ENCODE measurements at regions not wholly inside any gene's neighbourhood (a gene's known extent, or its start where the extent isn't known, plus 50 kb on each side); places are given as distances from the start of the nearest gene placed in this dataset.

GRCh38 chr3:192026661-192027060, 565.7 kb downstream of the PYDC2 start:
- no peak overlapping the region for H3K27ac ChIP-seq
- H3K79me2 ChIP-seq (ENCODE audit: insufficient read depth): no peaks in the 10 kb centered on the region
- TF ChIP-seq EZH2phosphoT487 (IDR thresholded peaks at IDR 0.05; ENCODE audit: insufficient read depth, low read depth) (no peak), EZH2 (IDR thresholded peaks at IDR 0.05; ENCODE audit: insufficient read depth, poor library complexity, severe bottlenecking) (no peak)
- H3K4me3 ChIP-seq: no peak overlapping the region
- no peak overlapping the region for H2AFZ ChIP-seq
- no peak overlapping the region for H3K4me2 ChIP-seq (ENCODE audit: unreplicated experiment)
- H3K9ac ChIP-seq: no peak overlapping the region
- no peaks in the 10 kb centered on the region for H4K20me1 ChIP-seq (ENCODE audit: insufficient read depth)
- no peaks in the 10 kb centered on the region for H3K4me1 ChIP-seq (ENCODE audit: insufficient read depth)
- WGBS, 2 experiments (ENCODE audit: low coverage in 1 of 2, low lambda C conversion rate in 2 of 2, missing lambda C conversion rate in 2 of 2): 7 to 9% methylated on average over 2 of the region's 2 CpGs
- DNase-seq: no peak
- in situ Hi-C loops (cut with MboI): no loop called here
- H3K36me3 ChIP-seq (ENCODE audit: low read depth): no peaks in the 10 kb centered on the region
- H3F3A ChIP-seq (ENCODE audit: insufficient read depth): no peaks in the 10 kb centered on the region
- no peaks in the 10 kb centered on the region for H3K27me3 ChIP-seq (replicated peaks; ENCODE audit: insufficient read depth)
- H3K9me2 ChIP-seq (ENCODE audit: insufficient read depth): no peaks in the 10 kb centered on the region
- no peaks in the 10 kb centered on the region for H3K9me3 ChIP-seq (ENCODE audit: low read depth)

DNA sequence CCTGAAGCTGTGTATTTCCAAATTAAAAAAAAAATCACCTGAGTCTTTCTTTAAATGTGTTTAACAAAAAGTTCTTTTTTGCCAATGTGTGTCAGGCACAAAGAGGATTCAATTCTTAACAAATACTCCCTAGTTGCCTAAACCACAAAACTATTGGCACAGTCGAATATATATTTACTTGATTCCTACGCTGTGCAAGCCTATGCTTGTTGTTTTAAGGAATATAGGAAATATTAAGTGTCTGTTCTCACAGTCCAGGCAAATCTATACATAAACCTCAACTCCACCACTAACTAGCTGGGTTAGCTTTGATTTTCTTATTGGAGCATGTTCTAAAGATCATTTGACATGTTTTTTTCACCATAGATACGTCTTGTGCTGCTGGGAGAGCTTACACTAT, 571.0 kb downstream of the PYDC2 start:
- H3K4me3 ChIP-seq: no peak overlapping the region
- H2AFZ ChIP-seq: no peak overlapping the region
- H3F3A ChIP-seq (ENCODE audit: insufficient read depth): no peaks in the 10 kb centered on the region
- DNase-seq: no peak
- no peak for TF ChIP-seq EZH2 (IDR thresholded peaks at IDR 0.05; ENCODE audit: insufficient read depth, poor library complexity, severe bottlenecking)
- no peak for TF ChIP-seq EZH2phosphoT487 (IDR thresholded peaks at IDR 0.05; ENCODE audit: insufficient read depth, low read depth)
- no peaks in the 10 kb centered on the region for H3K36me3 ChIP-seq (ENCODE audit: low read depth)
- H3K4me1 ChIP-seq (ENCODE audit: insufficient read depth): no peaks in the 10 kb centered on the region
- no peak overlapping the region for H3K4me2 ChIP-seq (ENCODE audit: unreplicated experiment)
- in situ Hi-C loops (cut with MboI): no loop called here
- H3K9ac ChIP-seq: no peak overlapping the region
- WGBS, 2 experiments (ENCODE audit: low coverage in 1 of 2, low lambda C conversion rate in 2 of 2, missing lambda C conversion rate in 2 of 2): 8 to 9% methylated on average over 3 of the region's 3 CpGs
- H3K27me3 ChIP-seq (replicated peaks; ENCODE audit: insufficient read depth): no peaks in the 10 kb centered on the region
- H3K79me2 ChIP-seq (ENCODE audit: insufficient read depth): no peaks in the 10 kb centered on the region
- H3K27ac ChIP-seq: no peak overlapping the region
- no peaks in the 10 kb centered on the region for H3K9me2 ChIP-seq (ENCODE audit: insufficient read depth)
- H3K9me3 ChIP-seq (ENCODE audit: low read depth): no peaks in the 10 kb centered on the region
- H4K20me1 ChIP-seq (ENCODE audit: insufficient read depth): no peaks in the 10 kb centered on the region

- no peak for TF ChIP-seq EZH2 (IDR thresholded peaks at IDR 0.05; ENCODE audit: insufficient read depth, poor library complexity, severe bottlenecking)
- TF ChIP-seq EZH2phosphoT487 (IDR thresholded peaks at IDR 0.05; ENCODE audit: insufficient read depth, low read depth): no peak
- H3K9ac ChIP-seq: no peak overlapping the region
- no peak overlapping the region for H3K27ac ChIP-seq
- H3K4me2 ChIP-seq (ENCODE audit: unreplicated experiment): no peak overlapping the region
- H4K20me1 ChIP-seq (ENCODE audit: insufficient read depth): no peaks in the 10 kb centered on the region
- 11 to 18% methylated on average over 1 of the region's 1 CpG for WGBS, 2 experiments (ENCODE audit: low coverage in 1 of 2, low lambda C conversion rate in 2 of 2, missing lambda C conversion rate in 2 of 2)
- no peak for DNase-seq
- H3K4me1 ChIP-seq (ENCODE audit: insufficient read depth): no peaks in the 10 kb centered on the region
- in situ Hi-C loops (cut with MboI): no loop called here
- H2AFZ ChIP-seq: no peak overlapping the region
- H3K4me3 ChIP-seq: no peak overlapping the region
- no peaks in the 10 kb centered on the region for H3K9me2 ChIP-seq (ENCODE audit: insufficient read depth)
- H3F3A ChIP-seq (ENCODE audit: insufficient read depth): no peaks in the 10 kb centered on the region
- peaks cover 2% of the 10 kb centered on the region for H3K9me3 ChIP-seq (ENCODE audit: low read depth)
- no peaks in the 10 kb centered on the region for H3K36me3 ChIP-seq (ENCODE audit: low read depth)
- H3K79me2 ChIP-seq (ENCODE audit: insufficient read depth): no peaks in the 10 kb centered on the region
- H3K27me3 ChIP-seq (replicated peaks; ENCODE audit: insufficient read depth): no peaks in the 10 kb centered on the region
These were observed 572.3 kb downstream of the PYDC2 start for GRCh38 chr3:192033246-192033645.

- Histone ChIP-seq H3K79me2 (ENCODE audit: insufficient read depth) (no peaks in the 10 kb centered on the region), H2AFZ (no peak overlapping the region), H3K4me1 (ENCODE audit: insufficient read depth) (no peaks in the 10 kb centered on the region), H3K4me2 (ENCODE audit: unreplicated experiment) (no peak overlapping the region), H3K4me3 (no peak overlapping the region), H3K9me2 (ENCODE audit: insufficient read depth) (no peaks in the 10 kb centered on the region), H3K36me3 (ENCODE audit: low read depth) (no peaks in the 10 kb centered on the region), H3F3A (ENCODE audit: insufficient read depth) (no peaks in the 10 kb centered on the region), H3K27me3 (replicated peaks; ENCODE audit: insufficient read depth) (no peaks in the 10 kb centered on the region), H3K27ac (no peak overlapping the region), H3K9ac (no peak overlapping the region), H3K9me3 (ENCODE audit: low read depth) (peaks cover 4% of the 10 kb centered on the region), H4K20me1 (ENCODE audit: insufficient read depth) (no peaks in the 10 kb centered on the region)
- DNase-seq: no peak
- 12 to 18% methylated on average over 3 of the region's 3 CpGs for WGBS, 2 experiments (ENCODE audit: low coverage in 1 of 2, low lambda C conversion rate in 2 of 2, missing lambda C conversion rate in 2 of 2)
- TF ChIP-seq EZH2phosphoT487 (IDR thresholded peaks at IDR 0.05; ENCODE audit: insufficient read depth, low read depth): no peak
- in situ Hi-C loops (cut with MboI): no loop called here
These were observed 577.8 kb downstream of the PYDC2 start for GRCh38 chr3:192038726-192039125.

DNA sequence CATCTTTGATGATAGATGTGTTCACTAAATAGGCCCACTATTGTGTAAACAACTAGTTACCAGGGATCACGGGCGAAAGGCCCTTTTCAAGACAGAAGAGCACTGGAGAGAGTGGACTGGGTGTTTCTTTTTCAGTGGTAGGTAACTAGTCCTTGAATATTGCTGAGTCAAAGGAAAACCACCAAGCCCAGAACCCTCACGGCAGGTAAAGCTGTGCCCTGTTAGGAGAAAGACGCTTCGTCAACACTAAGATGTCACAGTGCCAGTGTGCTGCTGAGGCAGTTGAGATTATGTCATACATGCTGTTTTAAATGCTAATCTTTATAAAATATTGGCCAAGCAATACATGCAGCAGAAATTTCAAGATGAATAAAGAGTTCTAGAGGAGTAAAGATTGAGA, 578.6 kb downstream of the PYDC2 start:
- Histone ChIP-seq H3K4me3 (no peak overlapping the region), H2AFZ (no peak overlapping the region), H3K79me2 (ENCODE audit: insufficient read depth) (no peaks in the 10 kb centered on the region), H3K27me3 (replicated peaks; ENCODE audit: insufficient read depth) (no peaks in the 10 kb centered on the region), H3K9me3 (ENCODE audit: low read depth) (peaks cover 4% of the 10 kb centered on the region), H4K20me1 (ENCODE audit: insufficient read depth) (no peaks in the 10 kb centered on the region), H3K9me2 (ENCODE audit: insufficient read depth) (no peaks in the 10 kb centered on the region), H3K27ac (no peak overlapping the region), H3K9ac (no peak overlapping the region), H3K36me3 (ENCODE audit: low read depth) (no peaks in the 10 kb centered on the region), H3K4me2 (ENCODE audit: unreplicated experiment) (no peak overlapping the region), H3K4me1 (ENCODE audit: insufficient read depth) (no peaks in the 10 kb centered on the region), H3F3A (ENCODE audit: insufficient read depth) (no peaks in the 10 kb centered on the region)
- no peak for TF ChIP-seq EZH2 (IDR thresholded peaks at IDR 0.05; ENCODE audit: insufficient read depth, poor library complexity, severe bottlenecking)
- TF ChIP-seq EZH2phosphoT487 (IDR thresholded peaks at IDR 0.05; ENCODE audit: insufficient read depth, low read depth): no peak
- WGBS, 2 experiments (ENCODE audit: low coverage in 1 of 2, low lambda C conversion rate in 2 of 2, missing lambda C conversion rate in 2 of 2): 25 to 29% methylated on average over 5 of the region's 5 CpGs
- DNase-seq: no peak
- in situ Hi-C loops (cut with MboI): no loop called here

Measured in GM23248 (cell line).